HG03103 (cell line): ENCODE measurements at regions not wholly inside any gene's neighbourhood (a gene's known extent, or its start where the extent isn't known, plus 50 kb on each side); places are given as distances from the start of the nearest gene placed in this dataset.

Experiments
- ATAC-seq: cut with Tn5 transposase; IDR thresholded peaks from one replicate; pipeline ENCODE4 v1.9.1; 2021; ENCODE audit warnings: low read depth; ENCODE audit not compliant: unreplicated experiment

- ATAC-seq, result no peak
These were observed 384.3 kb downstream of the YTHDC2 start for GRCh38 chr5:113897748-113898147.

GRCh38 chr5:113900141-113900540 lies 386.6 kb downstream of the YTHDC2 start:
- no peak for ATAC-seq

- ATAC-seq, result no peak
These were observed 387.3 kb downstream of the YTHDC2 start for GRCh38 chr5:113900816-113901215.

- ATAC-seq, result no peak
These were observed 388.2 kb downstream of the YTHDC2 start for GRCh38 chr5:113901718-113902117.

- no peak for ATAC-seq
These were observed 389.6 kb downstream of the YTHDC2 start for GRCh38 chr5:113902917-113903660.

GRCh38 chr5:113909782-113910181 lies 396.3 kb downstream of the YTHDC2 start:
- no peak for ATAC-seq

GRCh38 chr5:113917997-113918396 lies 404.5 kb downstream of the YTHDC2 start:
- ATAC-seq, result no peak

GRCh38 chr5:113922343-113922742 lies 408.8 kb downstream of the YTHDC2 start:
- ATAC-seq, result no peak

GRCh38 chr5:113935453-113935852 lies 422.0 kb downstream of the YTHDC2 start:
- ATAC-seq, result no peak

- no peak for ATAC-seq
These were observed 423.8 kb downstream of the YTHDC2 start for GRCh38 chr5:113937301-113937700.

GRCh38 chr5:113939988-113940387 lies 421.9 kb upstream of the KCNN2 start:
- ATAC-seq, result no peak

GRCh38 chr5:113950186-113950585 lies 411.7 kb upstream of the KCNN2 start:
- ATAC-seq, result no peak

- no peak for ATAC-seq
These were observed 396.6 kb upstream of the KCNN2 start for GRCh38 chr5:113965225-113965624.

GRCh38 chr5:113969901-113970300 lies 392.0 kb upstream of the KCNN2 start:
- no peak for ATAC-seq

GRCh38 chr5:113971454-113971853 lies 390.4 kb upstream of the KCNN2 start:
- no peak for ATAC-seq

GRCh38 chr5:113974976-113975375 lies 386.9 kb upstream of the KCNN2 start:
- no peak for ATAC-seq

GRCh38 chr5:113984928-113985327 lies 376.9 kb upstream of the KCNN2 start:
- ATAC-seq, result no peak

- ATAC-seq, result no peak
These were observed 376.4 kb upstream of the KCNN2 start for GRCh38 chr5:113985505-113985904.

- no peak for ATAC-seq
These were observed 372.5 kb upstream of the KCNN2 start for GRCh38 chr5:113989278-113989912.

GRCh38 chr5:113989913-113990305 lies 372.0 kb upstream of the KCNN2 start:
- no peak for ATAC-seq

- ATAC-seq, result no peak
These were observed 360.8 kb upstream of the KCNN2 start for GRCh38 chr5:114001076-114001475.

GRCh38 chr5:114006582-114006981 lies 355.3 kb upstream of the KCNN2 start:
- ATAC-seq, result no peak
